GM21786 (cell line): ENCODE measurements at regions not wholly inside any gene's neighbourhood (a gene's known extent, or its start where the extent isn't known, plus 50 kb on each side); places are given as distances from the start of the nearest gene placed in this dataset.
"Not testable (repeated sequence)": the region's sequence is repeated elsewhere in the genome, so short reads cannot be mapped to it uniquely, and the experiment has no call there.

Experiments
- ATAC-seq: cut with Tn5 transposase; IDR thresholded peaks from one replicate; pipeline ENCODE4 v1.9.1; 2021; ENCODE audit not compliant: unreplicated experiment

DNA sequence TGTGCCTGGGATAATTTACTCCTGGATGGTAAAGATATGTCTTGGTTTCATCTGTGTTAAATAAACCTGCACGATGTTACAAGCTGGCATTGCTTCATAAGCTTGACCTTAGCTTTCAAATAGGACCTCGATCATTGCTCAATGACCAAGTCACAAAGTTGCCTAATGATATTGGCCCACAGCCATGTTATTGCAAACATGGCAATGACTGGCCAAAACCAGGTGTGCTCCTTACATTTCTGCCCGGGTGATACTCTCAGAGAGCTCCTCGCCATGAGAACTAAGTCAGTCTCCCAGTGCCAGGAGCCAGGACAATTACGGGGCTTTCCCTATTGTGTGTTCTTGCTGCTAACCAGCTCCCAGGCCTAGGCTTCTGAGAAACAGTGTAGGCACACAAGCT is 72.5 kb upstream of the CYP1B1 start:
- no peak for ATAC-seq

DNA sequence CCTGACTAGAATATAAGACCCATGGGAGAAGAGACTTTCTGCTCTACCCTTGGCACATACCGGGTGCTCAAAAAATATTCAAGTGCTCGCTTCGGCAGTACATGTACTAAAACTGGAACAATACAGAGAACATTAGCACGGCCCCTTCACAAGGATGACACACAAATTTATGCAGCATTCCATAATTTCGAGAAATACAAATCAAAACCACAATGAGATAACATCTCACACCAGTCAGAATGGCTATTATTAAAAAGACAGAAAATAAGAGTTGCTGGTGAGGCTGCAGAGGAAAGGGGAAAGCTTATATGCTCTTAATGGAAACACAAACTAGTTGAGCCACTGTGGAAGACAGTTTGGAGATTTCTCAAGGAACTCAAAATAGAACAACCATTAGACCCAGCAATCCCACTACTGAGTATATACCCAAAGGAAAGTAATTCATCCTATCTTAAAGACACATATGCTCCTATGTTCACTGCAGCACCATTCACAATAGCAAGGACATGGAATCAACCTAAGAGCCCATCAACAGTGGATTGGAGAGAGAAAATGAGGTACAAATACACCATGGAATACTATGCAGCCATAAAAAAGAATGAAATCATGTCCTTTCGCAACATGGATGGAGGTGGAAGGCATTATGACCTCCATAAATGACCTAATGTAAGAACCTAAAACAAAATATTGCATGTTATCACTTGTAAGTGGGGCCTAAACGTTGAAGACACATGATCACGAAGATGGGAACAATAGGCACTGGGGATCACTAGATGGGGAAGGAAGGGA is 71.6 kb upstream of the CYP1B1 start:
- ATAC-seq, result peak; percentile 13

DNA sequence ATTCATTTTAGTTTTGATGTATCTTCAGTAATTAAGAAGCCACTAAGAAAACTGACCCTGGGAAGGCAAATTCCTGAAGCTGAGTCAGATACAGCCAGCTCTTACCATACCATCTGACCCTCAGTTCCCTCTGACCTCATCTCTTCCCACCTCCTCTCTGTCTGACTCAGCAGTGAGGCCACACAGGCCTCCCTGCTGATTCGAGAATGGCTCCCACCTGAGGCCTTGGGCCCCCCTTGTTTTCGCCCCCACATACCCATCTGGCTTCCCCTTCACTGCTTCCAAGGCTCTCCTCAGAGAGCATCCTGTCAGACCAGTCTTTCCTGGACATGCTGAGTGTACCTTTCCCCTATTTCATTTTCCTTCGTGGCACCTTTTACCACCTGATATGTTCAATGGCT is 71.0 kb upstream of the CYP1B1 start:
- ATAC-seq, result peak; percentile 89

DNA sequence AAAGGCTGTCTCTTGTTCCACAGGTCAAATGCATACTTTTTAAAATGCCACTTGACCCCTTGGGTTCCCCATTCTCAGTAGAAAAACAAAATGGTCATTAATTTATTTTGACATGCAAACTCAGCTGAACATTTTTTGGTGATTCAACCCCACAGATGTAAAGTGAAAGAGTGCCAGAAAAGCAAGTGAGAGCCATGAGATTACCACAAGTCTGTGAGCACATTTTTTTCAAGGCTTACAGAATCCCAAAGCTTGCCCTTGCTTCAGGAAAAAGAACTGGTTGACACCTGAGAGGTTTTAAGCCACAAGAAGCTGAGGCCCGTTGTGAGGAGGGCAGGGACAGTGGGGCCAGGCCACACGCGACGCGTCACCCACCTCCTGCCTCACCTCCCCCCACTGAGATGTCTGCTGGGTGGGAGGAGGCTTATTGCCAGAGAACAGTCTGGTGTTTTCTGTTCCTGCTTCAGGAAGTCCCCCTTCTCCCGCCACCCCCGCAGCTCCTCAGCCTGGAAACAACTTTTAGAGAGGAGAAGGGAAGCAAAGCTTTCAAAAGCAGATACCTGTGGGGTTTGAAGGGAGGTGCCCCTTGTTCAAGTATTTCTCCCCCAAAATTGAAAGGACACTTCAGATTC is 70.4 kb upstream of the CYP1B1 start:
- peak; percentile 40 for ATAC-seq

DNA sequence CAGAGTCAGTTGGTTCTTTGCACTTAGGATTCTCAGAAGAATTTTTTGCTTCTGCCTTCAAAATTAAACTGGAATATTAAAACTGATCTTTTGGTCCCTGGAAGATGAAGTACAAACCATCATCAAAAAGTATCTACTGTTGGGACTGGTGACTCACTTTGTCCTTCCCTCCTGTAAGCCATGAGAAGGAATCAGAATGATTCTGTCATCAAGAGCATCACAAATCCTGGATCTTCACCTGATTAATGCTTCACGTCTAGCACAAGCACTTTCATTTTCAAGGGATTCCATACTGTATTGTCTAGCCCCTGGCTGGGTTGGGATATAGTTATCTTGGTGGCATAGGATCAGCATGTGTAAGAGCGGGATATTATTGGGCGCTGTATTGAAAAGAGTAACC is 69.3 kb upstream of the CYP1B1 start:
- no peak for ATAC-seq

DNA sequence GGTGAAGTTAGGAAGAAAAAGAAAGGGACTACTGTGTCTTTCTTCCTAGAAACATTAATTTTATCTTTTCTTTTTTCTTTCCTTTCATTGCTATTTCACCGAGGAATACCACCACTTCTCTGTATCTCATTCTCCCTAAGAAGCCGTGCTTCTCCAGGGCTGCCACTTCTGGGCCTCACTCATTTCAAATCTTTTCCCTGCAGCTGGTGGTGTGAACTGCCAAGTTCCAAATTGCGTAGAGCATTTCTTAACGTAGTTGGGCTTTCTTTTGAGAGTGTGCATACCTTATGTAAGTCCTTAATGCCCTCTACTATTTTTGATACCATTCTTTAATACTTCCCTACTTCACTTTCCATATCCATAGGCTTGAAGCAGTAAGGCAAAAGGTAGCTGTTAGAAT is 66.7 kb upstream of the CYP1B1 start:
- ATAC-seq, result no peak

DNA sequence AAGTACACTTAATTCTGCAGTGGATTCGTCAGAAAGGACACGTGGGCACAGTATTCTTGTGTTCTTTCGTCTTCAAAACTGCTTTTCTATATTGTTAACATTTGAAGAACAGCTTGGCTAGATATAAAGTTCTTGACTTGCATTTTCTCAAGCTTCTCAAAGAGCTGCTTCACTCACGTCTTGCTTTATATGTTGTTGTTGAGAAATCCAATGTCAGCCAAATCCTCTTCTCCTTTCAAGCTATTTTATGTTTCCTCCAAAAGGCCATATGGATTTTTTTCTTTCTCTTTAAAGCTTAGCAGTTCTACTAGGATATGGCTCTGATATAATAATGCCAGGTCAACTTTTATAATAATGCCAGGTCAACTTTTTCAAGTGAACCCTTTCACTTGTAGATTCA is 65.5 kb upstream of the CYP1B1 start:
- ATAC-seq, result no peak

DNA sequence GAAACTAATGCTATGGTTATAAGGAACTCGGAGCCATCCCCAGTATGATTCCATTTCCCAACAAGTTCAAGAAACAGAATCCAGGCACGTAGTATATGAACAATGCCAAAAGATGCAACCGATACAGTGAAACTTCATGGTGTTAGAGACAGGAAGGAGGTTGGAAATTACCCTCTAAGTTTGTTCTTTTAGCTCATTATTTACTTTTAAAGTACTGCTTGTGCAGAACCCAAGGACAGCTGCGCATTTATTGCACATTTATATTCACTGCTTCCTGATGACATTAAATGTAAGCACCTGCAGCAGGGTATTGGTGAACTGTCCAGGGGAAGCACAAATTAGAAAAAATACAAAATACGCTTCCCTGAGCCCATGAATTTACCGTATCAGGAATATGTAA is 63.0 kb upstream of the CYP1B1 start:
- no peak for ATAC-seq

DNA sequence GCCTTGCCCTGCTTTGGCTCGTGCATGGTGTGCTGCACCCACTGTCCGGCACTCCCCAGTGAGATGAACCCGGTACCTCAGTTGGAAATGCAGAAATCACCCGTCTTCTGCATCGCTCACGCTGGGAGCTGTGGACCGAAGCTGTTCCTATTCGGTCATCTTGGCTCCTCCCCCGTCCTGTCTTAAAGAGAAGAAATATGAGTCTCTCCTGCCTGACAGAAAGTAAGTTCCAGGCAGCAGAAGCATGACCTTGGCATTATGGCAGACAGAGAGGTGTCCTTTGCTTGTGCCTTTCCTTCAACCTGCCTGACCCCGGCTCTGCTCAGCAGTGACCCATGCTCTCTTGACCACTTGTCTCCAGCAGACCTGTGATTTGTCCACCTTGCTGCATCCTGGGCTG is 62.5 kb upstream of the CYP1B1 start:
- no peak for ATAC-seq

DNA sequence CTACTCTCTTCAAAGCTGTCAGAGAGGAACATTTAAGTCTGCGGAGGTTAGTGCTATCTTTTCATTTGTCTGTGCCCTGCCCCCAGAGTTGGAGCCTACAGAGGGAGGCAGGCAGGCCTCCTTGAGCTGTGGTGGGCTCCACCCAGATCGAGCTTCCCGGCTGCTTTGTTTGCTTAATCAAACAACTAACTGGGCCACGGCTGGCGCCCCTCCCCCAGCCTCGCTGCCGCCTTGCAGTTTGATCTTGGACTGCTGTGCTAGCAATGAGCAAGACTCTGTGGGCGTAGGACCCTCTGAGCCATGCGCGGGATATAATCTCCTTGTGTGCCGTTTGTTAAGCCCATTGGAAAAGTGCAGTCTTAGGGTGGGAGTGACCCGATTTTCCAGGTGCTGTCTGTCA is 62.0 kb upstream of the CYP1B1 start:
- ATAC-seq, result not testable (repeated sequence)

DNA sequence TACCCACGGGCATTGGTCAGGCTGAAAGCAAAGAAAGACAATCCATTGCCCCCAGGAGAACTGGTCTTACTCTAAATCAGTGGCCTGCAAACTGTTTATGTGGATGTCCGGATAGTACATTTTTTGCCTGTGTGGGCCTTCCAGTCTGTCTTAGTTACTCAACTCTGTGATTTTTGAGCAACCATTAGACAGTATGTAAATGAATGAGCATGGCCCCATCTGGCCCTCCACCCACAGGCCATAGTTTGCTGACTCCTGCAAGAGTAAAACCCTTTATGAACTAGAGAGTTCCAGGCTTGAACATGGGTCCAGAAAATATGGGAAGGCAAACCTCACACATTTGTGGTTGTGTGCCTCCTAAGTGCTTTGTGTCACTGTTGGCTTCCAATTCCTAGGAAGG is 55.7 kb upstream of the CYP1B1 start:
- no peak for ATAC-seq

DNA sequence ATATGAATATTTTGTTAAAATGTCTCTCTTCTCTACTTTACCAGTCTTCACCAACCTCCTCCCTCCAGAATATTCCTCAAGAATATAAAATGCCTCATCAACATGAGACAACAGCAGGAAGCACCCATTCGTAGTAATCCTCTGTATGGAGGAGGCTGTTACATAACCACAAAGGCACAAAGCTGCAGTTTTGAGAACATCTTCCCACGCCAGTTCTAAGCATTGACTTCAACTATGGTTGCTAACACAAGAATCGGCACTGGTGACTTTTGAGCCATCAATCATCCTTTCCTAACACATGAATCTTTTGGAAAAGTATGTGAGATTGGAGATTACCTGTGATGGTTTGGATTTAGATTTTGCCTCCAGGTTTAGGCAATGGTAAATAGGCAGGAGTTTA is 54.9 kb upstream of the CYP1B1 start:
- ATAC-seq, result no peak

DNA sequence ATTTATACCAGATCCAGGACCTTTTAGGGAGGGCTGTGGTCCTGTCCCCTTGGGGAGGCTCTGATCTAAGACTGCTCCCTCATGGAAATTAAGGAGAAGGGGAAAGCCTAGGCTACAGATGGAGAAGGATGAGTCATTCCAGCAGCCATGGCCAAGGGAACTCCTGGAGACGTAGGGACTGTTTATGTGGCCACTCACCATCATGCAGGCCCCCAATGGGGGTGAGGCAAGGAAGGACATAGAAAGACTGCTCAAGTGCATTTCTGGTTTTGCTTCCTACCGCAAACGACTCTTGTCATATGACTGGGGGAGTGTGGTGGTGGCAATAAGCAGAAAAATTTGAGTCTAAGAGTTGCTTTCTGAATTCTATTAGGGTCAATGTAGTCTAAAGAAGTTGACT is 54.0 kb upstream of the CYP1B1 start:
- no peak for ATAC-seq

DNA sequence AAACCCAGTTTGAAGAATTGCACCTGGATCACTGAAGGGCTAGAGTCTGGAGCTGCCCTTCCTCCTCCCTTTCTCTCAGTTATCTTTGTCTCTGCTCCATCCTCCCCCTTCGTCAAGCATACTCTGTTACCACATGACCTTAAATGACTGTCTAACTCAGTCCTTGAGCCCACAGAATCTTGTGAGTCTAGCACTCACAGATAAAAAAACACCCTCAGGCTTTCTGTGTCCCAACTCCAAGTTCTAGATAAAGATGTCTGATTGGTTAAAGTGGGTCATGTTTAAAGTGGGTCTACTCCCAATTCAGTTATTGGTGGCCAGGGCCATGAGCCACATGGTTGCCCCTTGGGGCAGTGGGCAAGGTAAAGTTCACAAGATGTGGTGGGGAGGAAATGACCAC is 53.5 kb upstream of the CYP1B1 start:
- no peak for ATAC-seq

DNA sequence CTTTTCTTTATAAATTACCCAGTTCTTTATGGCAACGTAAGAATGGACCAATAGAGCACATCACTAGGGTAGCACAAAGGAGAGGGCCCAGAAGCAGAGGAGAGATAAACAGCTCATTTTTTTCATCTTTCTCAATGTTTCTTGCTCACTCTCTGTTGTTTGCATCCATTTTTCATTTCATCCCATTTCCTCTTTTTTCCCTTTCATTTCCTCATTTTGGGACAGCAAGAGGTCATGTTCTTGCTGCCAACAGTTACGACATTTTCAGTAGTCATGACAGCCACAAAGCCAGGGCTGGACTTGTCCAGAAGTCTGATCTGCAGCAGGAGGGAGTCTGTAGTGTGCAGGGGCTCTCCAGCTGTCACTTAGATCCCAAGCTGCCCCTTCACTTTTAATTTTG is 52.7 kb upstream of the CYP1B1 start:
- ATAC-seq, result no peak

DNA sequence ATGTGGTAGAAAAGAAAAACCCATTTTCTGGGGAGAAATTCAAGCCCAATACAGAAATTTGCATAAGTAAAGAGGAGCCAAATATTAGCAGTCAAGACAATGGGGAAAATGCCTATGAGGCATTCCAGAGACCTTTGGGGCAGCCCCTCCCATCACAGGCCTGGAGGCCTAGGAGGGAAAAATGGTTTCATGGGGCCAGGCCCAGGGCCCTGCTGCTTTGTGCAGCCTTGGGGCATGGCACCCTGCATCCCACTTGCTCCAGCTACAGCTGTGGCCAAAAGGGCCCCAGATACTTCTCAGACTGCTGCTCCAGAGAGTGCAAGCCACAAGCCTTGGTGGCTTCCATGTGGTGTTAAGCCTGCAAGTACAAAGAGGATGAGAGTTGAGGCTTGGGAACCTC is 51.3 kb upstream of the CYP1B1 start:
- no peak for ATAC-seq

DNA sequence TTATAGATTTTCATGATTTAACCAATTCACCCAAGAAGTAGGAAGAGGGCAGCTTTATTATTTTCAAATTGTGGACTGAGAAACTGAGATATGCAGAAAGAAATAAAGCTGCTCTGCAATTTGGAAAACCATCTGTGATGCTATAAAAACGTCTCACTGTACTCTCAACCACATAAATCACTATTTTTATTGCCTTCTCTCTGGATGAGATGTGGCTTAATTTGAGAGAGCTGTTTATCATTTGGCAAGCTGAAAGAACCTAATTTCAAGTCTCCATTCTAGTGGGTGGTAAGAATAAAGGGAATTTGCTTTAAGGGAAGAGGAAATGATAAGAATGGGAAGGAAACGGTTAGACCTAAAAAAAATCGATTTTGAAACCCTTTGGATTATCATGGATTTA is 49.9 kb upstream of the CYP1B1 start:
- ATAC-seq, result no peak
